BLaER1 treated with 17β-estradiol and CSF1 and Interleukin-3, amounts not matched to agents 10 nM and 100 nM (cell line): ENCODE measurements at regions not wholly inside any gene's neighbourhood (a gene's known extent, or its start where the extent isn't known, plus 50 kb on each side); places are given as distances from the start of the nearest gene placed in this dataset.
A peak's percentile ranks its signal among the peaks of the same experiment; 100 is the strongest.
"Not testable (repeated sequence)": the region's sequence is repeated elsewhere in the genome, so short reads cannot be mapped to it uniquely, and the experiment has no call there.

ENCODE experiments used
- H3K27ac ChIP-seq, 11 experiments: shearing (Covaris generic); formaldehyde crosslinking; 2 replicates each; pipeline ENCODE4 v1.8.1; 2022
- H3K27me3 ChIP-seq, 11 experiments: shearing (Covaris generic); formaldehyde crosslinking; 2 replicates each; pipeline ENCODE4 v1.8.1; 2022
- H3K36me3 ChIP-seq, 11 experiments: shearing (Covaris generic); formaldehyde crosslinking; 2 replicates each; pipeline ENCODE4 v1.8.1; 2022
- H3K4me1 ChIP-seq, 10 experiments: shearing (Covaris generic); formaldehyde crosslinking; 2 replicates each; pipeline ENCODE4 v1.8.1; 2022
- H3K4me2 ChIP-seq, 11 experiments: shearing (Covaris generic); formaldehyde crosslinking; 2 replicates each; pipeline ENCODE4 v1.8.1; 2022
- H3K4me3 ChIP-seq, 10 experiments: shearing (Covaris generic); formaldehyde crosslinking; 2 replicates each; pipeline ENCODE4 v1.8.1; 2022
- H3K9ac ChIP-seq, 11 experiments: shearing (Covaris generic); formaldehyde crosslinking; 2 replicates each; pipeline ENCODE4 v1.8.1; 2022
- H3K9me3 ChIP-seq, 11 experiments: shearing (Covaris generic); formaldehyde crosslinking; replicated peaks in 1 of 11; 2 replicates each; pipeline ENCODE4 v1.8.1; 2022
- H4K20me1 ChIP-seq, 11 experiments: shearing (Covaris generic); formaldehyde crosslinking; 2 replicates each; pipeline ENCODE4 v1.8.1; 2022
- Cebpa-rat ChIP-seq, 11 experiments: shearing (Covaris generic); IDR thresholded peaks; 2 replicates each; pipeline ENCODE4 v1.8.1; 2022

DNA sequence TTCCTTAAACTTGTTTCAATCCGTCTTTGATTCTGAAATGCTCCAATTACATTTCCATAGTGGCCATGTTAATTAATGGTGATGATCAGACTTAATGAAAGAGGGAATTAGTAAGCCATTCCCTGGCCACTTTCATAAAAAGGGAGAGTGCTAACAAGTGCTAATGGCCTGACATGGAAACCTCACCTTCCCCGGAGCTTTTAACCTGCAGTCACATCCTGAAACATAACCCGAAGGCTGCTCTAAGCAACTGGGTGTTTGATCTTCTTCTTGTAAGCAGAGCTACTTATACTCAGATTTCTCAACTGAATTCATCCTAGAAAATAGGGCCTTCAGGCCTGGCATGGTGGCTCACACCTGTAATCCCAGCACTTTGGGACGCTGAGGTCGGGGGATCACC lies 67.1 kb upstream of the ZMYND8 start:
- no peak for TF ChIP-seq Cebpa-rat (IDR thresholded peaks at IDR 0.05)
- Histone ChIP-seq H3K9ac (no peak overlapping the region), H4K20me1 (no peaks in the 10 kb centered on the region), H3K4me1 (peaks cover 7 to 34% (median 24%) of the 10 kb centered on the region in 10 experiments; a peak in 17 of 20 replicates), H3K36me3 (peaks cover 0 to 5% (median 0%) of the 10 kb centered on the region in 11 experiments; a peak in 4 of 22 replicates), H3K4me2 (no peak overlapping the region), H3K4me3 (no peak overlapping the region), H3K27ac (no peak overlapping the region), H3K9me3 (peaks cover 26 to 38% (median 28%) of the 10 kb centered on the region in 11 experiments), H3K27me3 (no peaks in the 10 kb centered on the region)

GRCh38 chr20:47427067-47427466 lies 70.6 kb upstream of the ZMYND8 start:
- Histone ChIP-seq H3K27ac (no peak overlapping the region), H3K4me1 (peaks cover 7 to 31% (median 23%) of the 10 kb centered on the region in 10 experiments; a peak in 18 of 20 replicates), H3K4me3 (peak overlapping the region in 2 of 10 experiments; percentile 4 to 13; a peak in 1 of 20 replicates), H3K9ac (no peak overlapping the region), H3K9me3 (peaks cover 26 to 42% (median 28%) of the 10 kb centered on the region in 11 experiments), H4K20me1 (no peaks in the 10 kb centered on the region), H3K27me3 (no peaks in the 10 kb centered on the region), H3K36me3 (peaks cover 0 to 5% (median 0%) of the 10 kb centered on the region in 11 experiments; a peak in 4 of 22 replicates), H3K4me2 (no peak overlapping the region)
- TF ChIP-seq Cebpa-rat (IDR thresholded peaks at IDR 0.05), result no peak

DNA sequence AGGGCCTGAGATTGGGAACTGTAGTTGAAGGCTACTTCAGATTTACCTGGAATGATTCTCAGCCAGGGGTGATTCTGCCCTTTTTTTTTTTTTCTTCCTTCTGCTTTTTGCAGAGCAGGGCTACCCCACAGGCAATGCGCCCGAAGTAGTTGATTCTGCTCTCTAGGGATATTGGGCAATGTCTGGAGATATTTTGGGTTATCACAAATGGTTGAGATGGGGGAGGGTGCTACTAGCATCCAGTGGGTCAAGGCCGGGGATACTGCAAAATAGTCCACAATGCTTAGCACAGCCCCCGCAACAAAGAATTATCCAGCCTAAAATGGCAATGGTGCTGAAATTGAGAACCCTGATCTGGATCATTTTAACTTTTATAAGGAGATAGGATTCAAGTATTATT lies 71.2 kb upstream of the ZMYND8 start:
- Histone ChIP-seq H4K20me1 (no peaks in the 10 kb centered on the region), H3K4me3 (peak overlapping the region in 1 of 10 experiments; percentile 13; a peak in 1 of 20 replicates), H3K4me1 (peaks cover 13 to 37% (median 29%) of the 10 kb centered on the region in 10 experiments; a peak in 19 of 20 replicates), H3K36me3 (peaks cover 0 to 5% (median 0%) of the 10 kb centered on the region in 11 experiments; a peak in 4 of 22 replicates), H3K27ac (peak overlapping the region in 5 of 11 experiments; percentile 10 to 53 (median 20); a peak in 5 of 22 replicates), H3K9me3 (peaks cover 26 to 42% (median 28%) of the 10 kb centered on the region in 11 experiments), H3K4me2 (peak overlapping the region in 10 of 11 experiments; percentile 27 to 64 (median 46); a peak in 16 of 22 replicates), H3K27me3 (no peaks in the 10 kb centered on the region), H3K9ac (0 out of 22 replicates have a peak overlapping the region, but pooled peaks of 1 of the 11 experiments have one; percentile 9)
- TF ChIP-seq Cebpa-rat (IDR thresholded peaks at IDR 0.05), result peak in 8 of 11 experiments; percentile 12 to 60 (median 42); a peak in 5 of 22 replicates

DNA sequence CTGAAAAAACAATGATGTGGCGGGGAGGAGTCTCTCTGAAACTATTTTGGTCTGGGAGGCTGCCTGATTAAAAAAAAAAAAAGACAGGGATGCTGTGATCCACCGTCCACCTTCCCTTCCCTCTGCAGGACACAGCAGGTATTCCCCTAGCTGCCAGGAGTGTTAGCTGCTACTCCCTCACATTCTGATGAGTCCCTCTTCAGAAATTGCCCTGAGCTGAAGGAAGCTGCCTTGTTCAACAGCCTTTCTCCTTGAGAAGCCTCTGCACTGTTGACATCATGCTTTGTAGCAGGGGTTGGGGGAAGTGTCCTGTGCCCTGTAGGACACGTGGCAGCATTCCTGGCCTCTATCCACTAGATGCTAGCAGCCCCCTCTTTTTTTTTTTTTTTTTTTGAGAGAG lies 71.7 kb upstream of the ZMYND8 start:
- no peak overlapping the region; a peak in 1 of 20 replicates for H3K4me3 ChIP-seq
- peak overlapping the region in 6 of 11 experiments; percentile 9 to 53 (median 18); a peak in 5 of 22 replicates for H3K27ac ChIP-seq
- peaks cover 16 to 42% (median 34%) of the 10 kb centered on the region in 10 experiments; a peak in 19 of 20 replicates for H3K4me1 ChIP-seq
- no peaks in the 10 kb centered on the region for H4K20me1 ChIP-seq
- no peaks in the 10 kb centered on the region for H3K27me3 ChIP-seq
- peak overlapping the region in 10 of 11 experiments; percentile 27 to 64 (median 46); a peak in 16 of 22 replicates for H3K4me2 ChIP-seq
- peaks cover 26 to 42% (median 28%) of the 10 kb centered on the region in 11 experiments for H3K9me3 ChIP-seq
- TF ChIP-seq Cebpa-rat (IDR thresholded peaks at IDR 0.05), result no peak
- peak overlapping the region in 1 of 11 experiments; percentile 9; a peak in 1 of 22 replicates for H3K9ac ChIP-seq
- H3K36me3 ChIP-seq, result peaks cover 0 to 5% (median 0%) of the 10 kb centered on the region in 11 experiments; a peak in 4 of 22 replicates

DNA sequence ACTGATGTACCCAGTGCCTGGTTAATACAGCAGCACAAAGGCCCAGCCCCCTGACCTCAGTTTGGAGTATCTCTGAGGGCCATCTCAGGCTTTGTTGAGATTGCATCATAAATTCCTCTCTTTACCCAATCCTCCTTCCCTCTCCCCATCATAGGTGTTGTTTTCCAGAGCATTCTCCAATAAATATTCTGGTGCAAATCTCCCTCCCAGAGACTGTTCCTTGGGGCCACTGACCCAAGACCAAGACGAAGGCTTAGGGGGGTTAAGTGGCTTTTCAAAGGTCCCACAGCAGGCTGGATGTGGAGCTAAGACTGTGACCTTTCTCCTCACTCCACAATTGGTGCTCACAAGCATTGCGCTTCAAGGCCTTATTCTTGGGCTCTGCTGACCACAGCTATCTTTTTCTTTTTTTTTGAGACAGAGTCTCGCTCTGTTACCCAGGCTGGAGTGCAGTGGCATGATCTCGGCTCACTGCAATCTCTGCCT lies 72.4 kb upstream of the ZMYND8 start:
- peak in 2 of 11 experiments; percentile 23 to 26; a peak in 2 of 22 replicates for TF ChIP-seq Cebpa-rat (IDR thresholded peaks at IDR 0.05)
- peaks cover 26 to 42% (median 28%) of the 10 kb centered on the region in 11 experiments for H3K9me3 ChIP-seq
- H3K4me3 ChIP-seq, result no peak overlapping the region
- no peaks in the 10 kb centered on the region for H4K20me1 ChIP-seq
- peaks cover 16 to 45% (median 36%) of the 10 kb centered on the region in 10 experiments; a peak in 19 of 20 replicates for H3K4me1 ChIP-seq
- H3K9ac ChIP-seq, result no peak overlapping the region
- H3K27ac ChIP-seq, result peak overlapping the region in 2 of 11 experiments; percentile 28 to 53; a peak in 2 of 22 replicates
- H3K27me3 ChIP-seq, result no peaks in the 10 kb centered on the region
- H3K36me3 ChIP-seq, result peaks cover 0 to 5% (median 0%) of the 10 kb centered on the region in 11 experiments; a peak in 4 of 22 replicates
- H3K4me2 ChIP-seq, result peak overlapping the region in 7 of 11 experiments; percentile 36 to 64 (median 56); a peak in 11 of 22 replicates

DNA sequence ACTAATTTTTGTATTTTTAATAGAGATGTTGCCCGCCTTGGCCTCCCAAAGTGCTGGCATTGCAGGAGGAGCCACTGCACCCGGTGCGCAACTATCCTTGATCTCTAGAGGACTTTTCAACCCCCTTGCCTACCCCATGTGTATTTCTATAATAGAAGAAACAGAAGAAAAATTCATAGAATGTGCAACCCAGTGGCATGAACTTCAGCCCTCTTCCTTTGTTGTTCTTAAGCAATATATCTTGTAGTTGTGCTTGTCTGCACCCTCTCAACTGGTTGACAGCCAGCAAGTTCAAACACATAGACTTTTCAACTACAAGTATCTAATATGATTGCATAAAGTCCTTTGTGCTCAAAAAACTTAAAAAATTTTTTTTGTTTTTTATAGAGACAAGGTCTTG lies 72.3 kb upstream of the NCOA3 start:
- no peak for TF ChIP-seq Cebpa-rat (IDR thresholded peaks at IDR 0.05)
- no peaks in the 10 kb centered on the region for H4K20me1 ChIP-seq
- no peak overlapping the region for H3K4me3 ChIP-seq
- H3K9me3 ChIP-seq, result peaks cover 26 to 42% (median 28%) of the 10 kb centered on the region in 11 experiments
- peak overlapping the region in 3 of 11 experiments; percentile 41 to 64 (median 62); a peak in 3 of 22 replicates for H3K4me2 ChIP-seq
- H3K9ac ChIP-seq, result no peak overlapping the region
- peaks cover 16 to 49% (median 36%) of the 10 kb centered on the region in 10 experiments; a peak in 19 of 20 replicates for H3K4me1 ChIP-seq
- H3K36me3 ChIP-seq, result peaks cover 0 to 5% (median 0%) of the 10 kb centered on the region in 11 experiments; a peak in 4 of 22 replicates
- no peaks in the 10 kb centered on the region for H3K27me3 ChIP-seq
- H3K27ac ChIP-seq, result no peak overlapping the region

GRCh38 chr20:47430862-47431588 lies 70.7 kb upstream of the NCOA3 start:
- H3K27ac ChIP-seq, result 0 out of 22 replicates have a peak overlapping the region, but pooled peaks of 1 of the 11 experiments have one; percentile 6
- peaks cover 16 to 49% (median 36%) of the 10 kb centered on the region in 10 experiments; a peak in 19 of 20 replicates for H3K4me1 ChIP-seq
- H3K4me3 ChIP-seq, result no peak overlapping the region
- H3K27me3 ChIP-seq, result no peaks in the 10 kb centered on the region
- peak overlapping the region in 2 of 11 experiments; percentile 58 to 70; a peak in 3 of 22 replicates for H3K4me2 ChIP-seq
- H3K36me3 ChIP-seq, result peaks cover 0 to 5% (median 0%) of the 10 kb centered on the region in 11 experiments; a peak in 4 of 22 replicates
- H3K9ac ChIP-seq, result no peak overlapping the region
- H3K9me3 ChIP-seq, result peaks cover 21 to 32% (median 24%) of the 10 kb centered on the region in 11 experiments
- TF ChIP-seq Cebpa-rat (IDR thresholded peaks at IDR 0.05), result no peak
- H4K20me1 ChIP-seq, result no peaks in the 10 kb centered on the region

- H3K27ac ChIP-seq, result peak overlapping the region in 4 of 11 experiments; percentile 22 to 52 (median 26); a peak in 4 of 22 replicates
- no peak overlapping the region for H3K4me3 ChIP-seq
- H3K9ac ChIP-seq, result no peak overlapping the region
- H3K4me1 ChIP-seq, result peaks cover 12 to 46% (median 32%) of the 10 kb centered on the region in 10 experiments; a peak in 19 of 20 replicates
- peaks cover 3 to 14% (median 6%) of the 10 kb centered on the region in 11 experiments; a peak in 21 of 22 replicates for H3K9me3 ChIP-seq
- peak overlapping the region in 10 of 11 experiments; percentile 2 to 79 (median 55); a peak in 16 of 22 replicates for H3K4me2 ChIP-seq
- TF ChIP-seq Cebpa-rat (IDR thresholded peaks at IDR 0.05), result no peak
- H3K36me3 ChIP-seq, result no peaks in the 10 kb centered on the region
- no peaks in the 10 kb centered on the region for H4K20me1 ChIP-seq
- H3K27me3 ChIP-seq, result no peaks in the 10 kb centered on the region
Measured at GRCh38 chr20:47432834-47433210, 68.9 kb upstream of the NCOA3 start.

- H3K4me1 ChIP-seq, result peaks cover 5 to 43% (median 27%) of the 10 kb centered on the region in 10 experiments; a peak in 18 of 20 replicates
- not testable (repeated sequence) for H3K4me3 ChIP-seq, H3K4me2 ChIP-seq, H3K9ac ChIP-seq, H3K36me3 ChIP-seq, H3K9me3 ChIP-seq, H3K27ac ChIP-seq, H4K20me1 ChIP-seq, H3K27me3 ChIP-seq
Measured at GRCh38 chr20:47434128-47434779, 67.4 kb upstream of the NCOA3 start.
